Parathyroid adenoma (tissue), 2 donors: ENCODE measurements at regions not wholly inside any gene's neighbourhood (a gene's known extent, or its start where the extent isn't known, plus 50 kb on each side); places are given as distances from the start of the nearest gene placed in this dataset.

Source experiments
- H2AFZ ChIP-seq: fragments of 300-600 bp; sonication (generic); one replicate; pipeline ENCODE4 v1.7.0; 2017; ENCODE audit warnings: antibody characterized with exemption, mild to moderate bottlenecking
- H3K27ac ChIP-seq: fragments of 300-600 bp; sonication (generic); one replicate; pipeline ENCODE4 v1.7.0; 2017
- H3K27me3 ChIP-seq: fragments of 300-600 bp; sonication (generic); one replicate; pipeline ENCODE4 v1.7.0; 2017; ENCODE audit warnings: low read length; ENCODE audit not compliant: control insufficient read depth, insufficient read depth
- H3K36me3 ChIP-seq: fragments of 300-600 bp; sonication (generic); one replicate; pipeline ENCODE4 v1.7.0; 2017; ENCODE audit warnings: low read length; ENCODE audit not compliant: control insufficient read depth, insufficient read depth
- H3K4me1 ChIP-seq: fragments of 300-600 bp; sonication (generic); one replicate; pipeline ENCODE4 v1.7.0; 2017; ENCODE audit warnings: control low read depth
- H3K4me2 ChIP-seq: fragments of 300-600 bp; sonication (generic); one replicate; pipeline ENCODE4 v1.7.0; 2017; ENCODE audit warnings: low read length
- H3K4me3 ChIP-seq: fragments of 300-600 bp; sonication (generic); one replicate; pipeline ENCODE4 v1.7.0; 2017; ENCODE audit warnings: low read depth, low read length
- H3K79me2 ChIP-seq: fragments of 300-600 bp; sonication (generic); one replicate; pipeline ENCODE4 v1.7.0; 2017; ENCODE audit warnings: control low read depth
- H3K9ac ChIP-seq: fragments of 300-600 bp; sonication (generic); one replicate; pipeline ENCODE4 v1.7.0; 2017; ENCODE audit warnings: mild to moderate bottlenecking
- H3K9me3 ChIP-seq: fragments of 300-600 bp; sonication (generic); one replicate; pipeline ENCODE4 v1.7.0; 2017; ENCODE audit warnings: low read length; ENCODE audit not compliant: control insufficient read depth
- CTCF ChIP-seq: fragments of 300-600 bp; sonication (generic); IDR thresholded peaks from one replicate; pipeline ENCODE4 v1.7.0; 2017; ENCODE audit warnings: antibody characterized with exemption, mild to moderate bottlenecking
- donor health status: primary hyperparathyroidism.

- no peak for TF ChIP-seq CTCF
- H3K4me3 ChIP-seq = no peak overlapping the region
- H3K27ac ChIP-seq = no peak overlapping the region
- H3K36me3 ChIP-seq = no peaks in the 10 kb centered on the region
- H3K9me3 ChIP-seq = no peaks in the 10 kb centered on the region
- no peaks in the 10 kb centered on the region for H3K79me2 ChIP-seq
- no peak overlapping the region for H3K9ac ChIP-seq
- no peak overlapping the region for H3K4me2 ChIP-seq
- H2AFZ ChIP-seq = no peak overlapping the region
- H3K27me3 ChIP-seq = no peaks in the 10 kb centered on the region
- no peaks in the 10 kb centered on the region for H3K4me1 ChIP-seq
Observed at GRCh38 chr1:218895064-218895587, 278.6 kb upstream of the LYPLAL1 start.

- Histone ChIP-seq H3K4me2 (no peak overlapping the region), H3K9ac (no peak overlapping the region), H3K27ac (no peak overlapping the region), H2AFZ (no peak overlapping the region), H3K79me2 (no peaks in the 10 kb centered on the region), H3K36me3 (no peaks in the 10 kb centered on the region), H3K27me3 (no peaks in the 10 kb centered on the region), H3K9me3 (no peaks in the 10 kb centered on the region), H3K4me3 (no peak overlapping the region), H3K4me1 (no peaks in the 10 kb centered on the region)
- TF ChIP-seq CTCF = no peak
Observed at GRCh38 chr1:218896202-218896601, 277.5 kb upstream of the LYPLAL1 start.

GRCh38 chr1:218898921-218899320, 274.8 kb upstream of the LYPLAL1 start:
- Histone ChIP-seq H3K9me3 (no peaks in the 10 kb centered on the region), H3K36me3 (no peaks in the 10 kb centered on the region), H3K9ac (no peak overlapping the region), H3K79me2 (no peaks in the 10 kb centered on the region), H3K4me1 (no peaks in the 10 kb centered on the region), H3K27me3 (no peaks in the 10 kb centered on the region), H3K4me2 (no peak overlapping the region), H2AFZ (no peak overlapping the region), H3K27ac (no peak overlapping the region), H3K4me3 (no peak overlapping the region)
- no peak for TF ChIP-seq CTCF

GRCh38 chr1:218900615-218901014, 273.1 kb upstream of the LYPLAL1 start:
- TF ChIP-seq CTCF = no peak
- no peaks in the 10 kb centered on the region for H3K36me3 ChIP-seq
- H3K9ac ChIP-seq = no peak overlapping the region
- no peak overlapping the region for H3K4me2 ChIP-seq
- no peaks in the 10 kb centered on the region for H3K79me2 ChIP-seq
- H3K27me3 ChIP-seq = no peaks in the 10 kb centered on the region
- H3K4me1 ChIP-seq = no peaks in the 10 kb centered on the region
- no peak overlapping the region for H3K27ac ChIP-seq
- no peak overlapping the region for H2AFZ ChIP-seq
- H3K9me3 ChIP-seq = no peaks in the 10 kb centered on the region
- H3K4me3 ChIP-seq = no peak overlapping the region

- Histone ChIP-seq H3K27me3 (no peaks in the 10 kb centered on the region), H3K36me3 (no peaks in the 10 kb centered on the region), H3K27ac (no peak overlapping the region), H3K9me3 (no peaks in the 10 kb centered on the region), H3K4me3 (no peak overlapping the region), H3K9ac (no peak overlapping the region), H3K79me2 (no peaks in the 10 kb centered on the region), H3K4me1 (no peaks in the 10 kb centered on the region), H3K4me2 (no peak overlapping the region), H2AFZ (no peak overlapping the region)
- no peak for TF ChIP-seq CTCF
Observed at GRCh38 chr1:218904416-218904815, 269.3 kb upstream of the LYPLAL1 start.
